ENCODE measurements at regions not wholly inside any gene's neighbourhood (a gene's known extent, or its start where the extent isn't known, plus 50 kb on each side); places are given as distances from the start of the nearest gene placed in this dataset.

GRCh38 chrX:140165849-140166248 is 200.5 kb upstream of the CXorf66 start:
- TF ChIP-seq CTCF (conservative IDR thresholded peaks at IDR 0.05; ENCODE audit: low read depth in 2 of 2) (no peak), EZH2phosphoT487 (IDR thresholded peaks at IDR 0.05; ENCODE audit: unreplicated experiment) (no peak), POLR2AphosphoS5 (IDR thresholded peaks at IDR 0.05; ENCODE audit: low read depth) (no peak), EZH2 (IDR thresholded peaks at IDR 0.05; ENCODE audit: low read depth, unreplicated experiment) (no peak)

All from GM23338 (cell line).